IPS-15b (cell line): ENCODE measurements at regions not wholly inside any gene's neighbourhood (a gene's known extent, or its start where the extent isn't known, plus 50 kb on each side); places are given as distances from the start of the nearest gene placed in this dataset.

Experiments
- H3K27me3 ChIP-seq: one replicate; pipeline ENCODE4 v1.6.1; 2013; ENCODE audit warnings: low read length; ENCODE audit not compliant: control insufficient read depth, insufficient read depth
- H3K36me3 ChIP-seq: one replicate; pipeline ENCODE4 v1.6.1; 2013; ENCODE audit warnings: low read length; ENCODE audit not compliant: control insufficient read depth, insufficient read depth
- H3K4me1 ChIP-seq: one replicate; pipeline ENCODE4 v1.6.1; 2013; ENCODE audit warnings: mild to moderate bottlenecking, low read length; ENCODE audit not compliant: control insufficient read depth, insufficient read depth
- H3K4me3 ChIP-seq: one replicate; pipeline ENCODE4 v1.5.1; 2013; ENCODE audit warnings: low read depth, low read length
- H3K9ac ChIP-seq: one replicate; pipeline ENCODE4 v1.6.1; 2013; ENCODE audit warnings: low read depth, mild to moderate bottlenecking, low read length
- H3K9me3 ChIP-seq: one replicate; pipeline ENCODE4 v1.6.1; 2013; ENCODE audit warnings: mild to moderate bottlenecking, low read length; ENCODE audit not compliant: control insufficient read depth, insufficient read depth

- H3K27me3 ChIP-seq, result no peaks in the 10 kb centered on the region
- H3K4me3 ChIP-seq, result no peak overlapping the region
- H3K9ac ChIP-seq, result no peak overlapping the region
- H3K36me3 ChIP-seq, result no peaks in the 10 kb centered on the region
- H3K9me3 ChIP-seq, result no peaks in the 10 kb centered on the region
- H3K4me1 ChIP-seq, result no peaks in the 10 kb centered on the region
Observed at GRCh38 chr9:26463837-26464236, 428.8 kb downstream of the CAAP1 start.

- Histone ChIP-seq H3K4me1 (no peaks in the 10 kb centered on the region), H3K36me3 (no peaks in the 10 kb centered on the region), H3K9me3 (no peaks in the 10 kb centered on the region), H3K4me3 (no peak overlapping the region), H3K27me3 (no peaks in the 10 kb centered on the region), H3K9ac (no peak overlapping the region)
Observed at GRCh38 chr9:26462751-26463150, 429.9 kb downstream of the CAAP1 start.

- no peak overlapping the region for H3K4me3 ChIP-seq
- no peak overlapping the region for H3K9ac ChIP-seq
- no peaks in the 10 kb centered on the region for H3K36me3 ChIP-seq
- no peaks in the 10 kb centered on the region for H3K27me3 ChIP-seq
- no peaks in the 10 kb centered on the region for H3K4me1 ChIP-seq
- H3K9me3 ChIP-seq, result no peaks in the 10 kb centered on the region
Observed at GRCh38 chr9:26462213-26462612, 430.4 kb downstream of the CAAP1 start.

GRCh38 chr9:26460624-26461023 is 432.0 kb downstream of the CAAP1 start:
- H3K4me3 ChIP-seq, result no peak overlapping the region
- no peaks in the 10 kb centered on the region for H3K4me1 ChIP-seq
- no peaks in the 10 kb centered on the region for H3K9me3 ChIP-seq
- no peaks in the 10 kb centered on the region for H3K36me3 ChIP-seq
- H3K9ac ChIP-seq, result no peak overlapping the region
- no peaks in the 10 kb centered on the region for H3K27me3 ChIP-seq

- Histone ChIP-seq H3K4me3 (no peak overlapping the region), H3K9ac (no peak overlapping the region), H3K27me3 (no peaks in the 10 kb centered on the region), H3K4me1 (no peaks in the 10 kb centered on the region), H3K9me3 (no peaks in the 10 kb centered on the region), H3K36me3 (no peaks in the 10 kb centered on the region)
Observed at GRCh38 chr9:26459959-26460358, 432.6 kb downstream of the CAAP1 start.

- no peaks in the 10 kb centered on the region for H3K4me1 ChIP-seq
- H3K27me3 ChIP-seq, result no peaks in the 10 kb centered on the region
- H3K9ac ChIP-seq, result no peak overlapping the region
- no peak overlapping the region for H3K4me3 ChIP-seq
- no peaks in the 10 kb centered on the region for H3K36me3 ChIP-seq
- no peaks in the 10 kb centered on the region for H3K9me3 ChIP-seq
Observed at GRCh38 chr9:26458054-26458453, 434.5 kb downstream of the CAAP1 start.

GRCh38 chr9:26457151-26457550 is 435.5 kb downstream of the CAAP1 start:
- Histone ChIP-seq H3K9ac (no peak overlapping the region), H3K36me3 (no peaks in the 10 kb centered on the region), H3K4me1 (no peaks in the 10 kb centered on the region), H3K27me3 (no peaks in the 10 kb centered on the region), H3K9me3 (no peaks in the 10 kb centered on the region), H3K4me3 (no peak overlapping the region)

- no peak overlapping the region for H3K4me3 ChIP-seq
- no peaks in the 10 kb centered on the region for H3K4me1 ChIP-seq
- H3K9ac ChIP-seq, result no peak overlapping the region
- no peaks in the 10 kb centered on the region for H3K9me3 ChIP-seq
- no peaks in the 10 kb centered on the region for H3K36me3 ChIP-seq
- H3K27me3 ChIP-seq, result no peaks in the 10 kb centered on the region
Observed at GRCh38 chr9:26439061-26439624, 453.5 kb downstream of the CAAP1 start.

- Histone ChIP-seq H3K9ac (no peak overlapping the region), H3K36me3 (no peaks in the 10 kb centered on the region), H3K4me3 (no peak overlapping the region), H3K4me1 (no peaks in the 10 kb centered on the region), H3K27me3 (no peaks in the 10 kb centered on the region), H3K9me3 (no peaks in the 10 kb centered on the region)
Observed at GRCh38 chr9:26437056-26437711, 455.4 kb downstream of the CAAP1 start.

GRCh38 chr9:26426551-26427131 is 466.0 kb downstream of the CAAP1 start:
- Histone ChIP-seq H3K36me3 (no peaks in the 10 kb centered on the region), H3K27me3 (no peaks in the 10 kb centered on the region), H3K4me3 (no peak overlapping the region), H3K9ac (no peak overlapping the region), H3K4me1 (peaks cover 5% of the 10 kb centered on the region), H3K9me3 (no peaks in the 10 kb centered on the region)

- Histone ChIP-seq H3K36me3 (no peaks in the 10 kb centered on the region), H3K9me3 (no peaks in the 10 kb centered on the region), H3K9ac (no peak overlapping the region), H3K27me3 (no peaks in the 10 kb centered on the region), H3K4me1 (peaks cover 7% of the 10 kb centered on the region), H3K4me3 (no peak overlapping the region)
Observed at GRCh38 chr9:26418480-26418879, 474.1 kb downstream of the CAAP1 start.

GRCh38 chr9:26415528-26415927 is 477.1 kb downstream of the CAAP1 start:
- H3K36me3 ChIP-seq, result no peaks in the 10 kb centered on the region
- H3K9ac ChIP-seq, result no peak overlapping the region
- H3K4me3 ChIP-seq, result no peak overlapping the region
- no peaks in the 10 kb centered on the region for H3K27me3 ChIP-seq
- no peaks in the 10 kb centered on the region for H3K9me3 ChIP-seq
- peaks cover 9% of the 10 kb centered on the region for H3K4me1 ChIP-seq
